RPMI8226 (cell line): ENCODE measurements at regions not wholly inside any gene's neighbourhood (a gene's known extent, or its start where the extent isn't known, plus 50 kb on each side); places are given as distances from the start of the nearest gene placed in this dataset.

Experiments used
- DNase-seq: peaks from one replicate; pipeline ENCODE4 v3.0.0-alpha.2; 2015

GRCh38 chr15:61681038-61681418, 379.2 kb downstream of the VPS13C start:
- no peak for DNase-seq

- DNase-seq, result no peak
Measured at GRCh38 chr15:61680260-61681037, 379.8 kb downstream of the VPS13C start.

GRCh38 chr15:61671736-61672135, 388.5 kb downstream of the VPS13C start:
- DNase-seq, result no peak

GRCh38 chr15:61668444-61668843, 391.8 kb downstream of the VPS13C start:
- DNase-seq, result no peak

GRCh38 chr15:61661791-61662190, 398.5 kb downstream of the VPS13C start:
- no peak for DNase-seq

- no peak for DNase-seq
Measured at GRCh38 chr15:61660579-61660978, 399.7 kb downstream of the VPS13C start.

- no peak for DNase-seq
Measured at GRCh38 chr15:61659566-61660190, 400.6 kb downstream of the VPS13C start.

- no peak for DNase-seq
Measured at GRCh38 chr15:61657461-61657860, 402.8 kb downstream of the VPS13C start.

- DNase-seq, result no peak
Measured at GRCh38 chr15:61656391-61656790, 403.9 kb downstream of the VPS13C start.

GRCh38 chr15:61655881-61656280, 404.4 kb downstream of the VPS13C start:
- DNase-seq, result no peak

- DNase-seq, result no peak
Measured at GRCh38 chr15:61654918-61655317, 405.3 kb downstream of the VPS13C start.

GRCh38 chr15:61654002-61654740, 406.1 kb downstream of the VPS13C start:
- no peak for DNase-seq

- DNase-seq, result no peak
Measured at GRCh38 chr15:61653110-61653509, 407.1 kb downstream of the VPS13C start.

GRCh38 chr15:61651267-61651666, 409.0 kb downstream of the VPS13C start:
- no peak for DNase-seq

GRCh38 chr15:61649046-61649445, 411.2 kb downstream of the VPS13C start:
- no peak for DNase-seq

- DNase-seq, result no peak
Measured at GRCh38 chr15:61644550-61644949, 415.4 kb upstream of the RORA start.

GRCh38 chr15:61641645-61642044, 412.5 kb upstream of the RORA start:
- no peak for DNase-seq

- no peak for DNase-seq
Measured at GRCh38 chr15:61640756-61641155, 411.7 kb upstream of the RORA start.

GRCh38 chr15:61639491-61639890, 410.4 kb upstream of the RORA start:
- DNase-seq, result no peak

GRCh38 chr15:61634837-61635236, 405.7 kb upstream of the RORA start:
- DNase-seq, result no peak

GRCh38 chr15:61633951-61634350, 404.8 kb upstream of the RORA start:
- no peak for DNase-seq

- no peak for DNase-seq
Measured at GRCh38 chr15:61629269-61629668, 400.2 kb upstream of the RORA start.

GRCh38 chr15:61624950-61625349, 395.8 kb upstream of the RORA start:
- no peak for DNase-seq

- no peak for DNase-seq
Measured at GRCh38 chr15:61623746-61624145, 394.6 kb upstream of the RORA start.
